GM19043 (cell line): ENCODE measurements at regions not wholly inside any gene's neighbourhood (a gene's known extent, or its start where the extent isn't known, plus 50 kb on each side); places are given as distances from the start of the nearest gene placed in this dataset.
"Not testable (repeated sequence)": the region's sequence is repeated elsewhere in the genome, so short reads cannot be mapped to it uniquely, and the experiment has no call there.

ENCODE experiments used
- ATAC-seq: cut with Tn5 transposase; IDR thresholded peaks from one replicate; pipeline ENCODE4 v1.9.1; 2021; ENCODE audit warnings: low read depth; ENCODE audit not compliant: unreplicated experiment

GRCh38 chr11:81253244-81253643 lies 1480.4 kb downstream of the FAM181B start:
- ATAC-seq = no peak

GRCh38 chr11:81246941-81247340 lies 1486.7 kb downstream of the FAM181B start:
- ATAC-seq = no peak

GRCh38 chr11:81245791-81246190 lies 1487.9 kb downstream of the FAM181B start:
- no peak for ATAC-seq

GRCh38 chr11:81241672-81242275 lies 1491.9 kb downstream of the FAM181B start:
- ATAC-seq = no peak

GRCh38 chr11:81237139-81237538 lies 1496.5 kb downstream of the FAM181B start:
- ATAC-seq = no peak

- ATAC-seq = not testable (repeated sequence)
Measured at GRCh38 chr11:81227409-81227808, 1506.3 kb downstream of the FAM181B start.

GRCh38 chr11:81224396-81224795 lies 1509.3 kb downstream of the FAM181B start:
- no peak for ATAC-seq

- no peak for ATAC-seq
Measured at GRCh38 chr11:81222491-81222890, 1511.2 kb downstream of the FAM181B start.

- ATAC-seq = no peak
Measured at GRCh38 chr11:81220146-81220895, 1513.3 kb downstream of the FAM181B start.

GRCh38 chr11:81219661-81220060 lies 1514.0 kb downstream of the FAM181B start:
- no peak for ATAC-seq

- no peak for ATAC-seq
Measured at GRCh38 chr11:81218440-81218839, 1515.2 kb downstream of the FAM181B start.

- ATAC-seq = no peak
Measured at GRCh38 chr11:81211050-81211449, 1522.6 kb downstream of the FAM181B start.

GRCh38 chr11:81207421-81208054 lies 1526.1 kb downstream of the FAM181B start:
- no peak for ATAC-seq

GRCh38 chr11:81203876-81204275 lies 1529.8 kb downstream of the FAM181B start:
- ATAC-seq = no peak

- ATAC-seq = no peak
Measured at GRCh38 chr11:81197396-81197795, 1536.3 kb downstream of the FAM181B start.

GRCh38 chr11:81192516-81192915 lies 1541.1 kb downstream of the FAM181B start:
- no peak for ATAC-seq

- no peak for ATAC-seq
Measured at GRCh38 chr11:81190546-81190945, 1543.1 kb downstream of the FAM181B start.

- ATAC-seq = not testable (repeated sequence)
Measured at GRCh38 chr11:81187033-81187432, 1546.6 kb downstream of the FAM181B start.

- no peak for ATAC-seq
Measured at GRCh38 chr11:81174646-81175330, 1558.9 kb downstream of the FAM181B start.

- ATAC-seq = no peak
Measured at GRCh38 chr11:81165164-81165563, 1568.5 kb downstream of the FAM181B start.

GRCh38 chr11:81159900-81160299 lies 1573.8 kb downstream of the FAM181B start:
- no peak for ATAC-seq
